VCaP (cell line): ENCODE measurements at regions not wholly inside any gene's neighbourhood (a gene's known extent, or its start where the extent isn't known, plus 50 kb on each side); places are given as distances from the start of the nearest gene placed in this dataset.

ENCODE experiments used
- H3K27ac ChIP-seq: fragments of 450-650 bp; 2 replicates; pipeline ENCODE4 v1.5.1; 2017
- CTCF ChIP-seq: fragments of 450-650 bp; conservative IDR thresholded peaks from 2 replicates; pipeline ENCODE4 v1.5.1; 2017; ENCODE audit warnings: mild to moderate bottlenecking, moderate library complexity

DNA sequence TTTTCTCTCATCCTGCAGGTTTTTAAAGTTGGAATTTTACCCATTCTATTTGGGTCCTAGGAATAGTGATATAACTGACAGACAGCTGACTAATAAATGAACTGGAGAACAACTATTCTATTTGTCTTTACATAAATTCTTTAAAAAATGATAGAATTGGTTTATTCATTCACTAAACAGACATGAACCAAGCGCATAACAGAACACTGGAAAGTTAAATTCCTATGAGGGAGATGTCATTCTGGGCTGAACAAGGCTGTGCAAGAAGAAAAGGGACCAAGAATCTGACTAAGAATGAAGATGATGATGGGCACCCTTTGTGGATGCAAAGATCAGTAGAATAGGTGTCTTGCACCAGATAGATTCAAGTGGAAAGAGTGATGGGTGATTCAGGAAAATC, 256.3 kb upstream of the SASH1 start:
- TF ChIP-seq CTCF = no peak
- no peak overlapping the region for H3K27ac ChIP-seq

DNA sequence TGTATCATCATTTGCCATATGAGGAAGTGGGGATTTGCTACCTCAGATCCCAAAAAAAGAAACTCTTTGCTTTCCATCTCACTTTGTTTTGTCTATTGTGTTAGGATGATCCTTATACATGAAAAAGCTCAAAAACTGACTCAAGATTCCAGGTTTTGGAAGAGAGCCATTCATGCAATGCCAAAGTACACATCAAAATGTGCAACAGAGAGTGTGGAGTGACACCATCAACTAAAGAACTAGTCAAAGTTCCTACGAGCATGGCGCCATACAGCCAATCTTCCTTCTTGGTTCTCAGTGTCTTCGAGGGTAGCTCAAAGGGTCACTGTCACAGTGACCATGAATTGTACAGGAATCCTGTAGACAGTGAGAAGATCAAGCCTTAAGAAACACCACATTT, 255.8 kb upstream of the SASH1 start:
- no peak overlapping the region for H3K27ac ChIP-seq
- TF ChIP-seq CTCF = no peak

GRCh38 chr6:148087659-148088058, 255.0 kb upstream of the SASH1 start:
- no peak overlapping the region for H3K27ac ChIP-seq
- TF ChIP-seq CTCF = no peak

- no peak overlapping the region for H3K27ac ChIP-seq
- TF ChIP-seq CTCF = no peak
These were observed 252.3 kb upstream of the SASH1 start for GRCh38 chr6:148090326-148090725.

DNA sequence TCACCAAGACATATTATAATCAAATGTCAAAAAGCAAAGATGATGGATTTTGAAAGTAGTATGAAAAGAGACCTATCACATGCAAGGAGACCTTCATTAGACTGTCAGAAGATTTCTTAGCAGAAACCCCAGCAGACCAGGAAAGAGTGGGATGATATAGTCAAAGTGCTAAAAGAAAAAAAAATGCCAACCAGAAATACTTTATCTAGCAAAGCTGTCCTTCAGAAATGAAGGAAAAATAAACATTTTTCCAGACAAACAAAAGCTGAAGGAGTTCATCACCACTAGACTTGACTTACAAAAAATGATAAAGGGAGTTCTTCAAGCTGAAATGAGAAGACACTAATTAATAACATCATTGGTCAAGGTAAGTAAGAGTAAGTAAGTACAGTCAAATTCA, 251.2 kb upstream of the SASH1 start:
- no peak for TF ChIP-seq CTCF

DNA sequence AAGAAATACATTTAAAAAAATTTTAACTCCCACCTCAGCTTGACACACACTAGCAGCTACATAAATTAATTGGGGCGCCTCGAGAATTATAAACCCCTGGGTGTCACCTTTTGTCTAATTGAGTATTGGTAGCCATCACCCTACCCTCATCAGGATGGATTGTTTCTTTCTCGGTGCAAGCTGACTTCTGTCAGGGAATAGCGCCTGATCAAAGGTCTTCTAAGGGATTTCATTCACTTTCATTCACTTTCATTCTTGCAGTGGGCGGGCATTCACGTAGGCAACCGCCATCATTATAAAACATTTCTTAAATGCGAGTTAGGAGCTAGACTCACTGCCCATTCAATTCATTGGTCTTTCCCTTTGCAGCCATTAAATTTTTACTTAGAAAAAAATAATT, 239.2 kb upstream of the SASH1 start:
- TF ChIP-seq CTCF = no peak

More for the DNA sequence above, 251.2 kb upstream of the SASH1 start:
- no peak overlapping the region for H3K27ac ChIP-seq

DNA sequence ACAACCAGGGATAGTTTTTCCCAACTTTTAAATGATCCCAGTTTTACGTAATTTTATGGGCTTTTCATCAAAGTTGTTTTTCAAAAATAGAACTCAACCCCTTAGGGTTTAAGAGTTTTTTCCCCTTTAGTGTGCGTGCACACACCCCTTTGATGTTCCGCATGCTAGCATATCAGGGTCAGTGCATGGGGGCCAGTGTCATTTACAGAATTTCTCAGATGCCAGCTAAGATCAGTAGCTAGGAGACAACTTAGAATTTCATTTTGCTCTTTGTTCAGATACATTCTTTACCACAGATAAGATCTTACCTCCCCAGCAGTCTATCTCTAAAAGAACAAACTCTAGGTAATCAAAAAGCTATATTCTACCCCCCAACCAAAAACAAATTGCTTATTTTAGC, 238.5 kb upstream of the SASH1 start:
- no peak for TF ChIP-seq CTCF
- H3K27ac ChIP-seq = no peak overlapping the region

More for the DNA sequence above, 239.2 kb upstream of the SASH1 start:
- no peak overlapping the region for H3K27ac ChIP-seq

DNA sequence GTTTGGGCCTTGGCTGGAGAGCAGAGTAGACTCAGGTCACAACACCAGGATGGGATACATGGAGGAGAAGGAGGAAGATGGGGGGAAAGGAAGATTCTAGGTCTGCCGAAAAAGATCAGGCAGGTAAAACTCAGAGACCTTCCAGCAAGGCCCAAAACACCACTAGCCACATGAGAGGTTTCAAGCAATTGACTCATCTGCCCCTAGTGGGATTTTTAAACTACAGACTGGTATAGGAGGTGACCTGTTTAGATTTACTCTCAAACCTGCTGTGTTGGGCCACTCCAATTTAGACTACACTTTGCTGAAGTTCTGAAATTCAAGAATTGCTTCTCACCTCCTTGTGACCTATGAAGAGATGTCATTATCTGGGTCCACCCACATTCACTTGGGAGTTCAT, 236.9 kb upstream of the SASH1 start:
- H3K27ac ChIP-seq = no peak overlapping the region
- TF ChIP-seq CTCF = no peak
